Adrenal gland (tissue), 5 donors: ENCODE measurements at regions not wholly inside any gene's neighbourhood (a gene's known extent, or its start where the extent isn't known, plus 50 kb on each side); places are given as distances from the start of the nearest gene placed in this dataset.

Experiments
- CTCF ChIP-seq, 6 experiments: fragments of 450-650 bp in 4 of 6; fragments of 200-600 bp in 2 of 6; sonication (generic) in 1 of 6; IDR thresholded peaks; 1 replicate in 5 of 6; 2 replicates in 1 of 6; pipeline versions ENCODE4 v1.5.1 to v1.8.0; 2016 to 2021; ENCODE audit warnings: antibody characterized with exemption in 6 of 6, mild to moderate bottlenecking in 2 of 6, moderate library complexity in 1 of 6
- POLR2A ChIP-seq, 2 donors: fragments of 450-650 bp; IDR thresholded peaks; one replicate each; pipeline ENCODE4 v1.6.1; 2017; ENCODE audit warnings: antibody characterized with exemption in 2 of 2, mild to moderate bottlenecking in 2 of 2, moderate library complexity in 1 of 2
- donor health status: DM: no; HTN: no; CAD: no.

DNA sequence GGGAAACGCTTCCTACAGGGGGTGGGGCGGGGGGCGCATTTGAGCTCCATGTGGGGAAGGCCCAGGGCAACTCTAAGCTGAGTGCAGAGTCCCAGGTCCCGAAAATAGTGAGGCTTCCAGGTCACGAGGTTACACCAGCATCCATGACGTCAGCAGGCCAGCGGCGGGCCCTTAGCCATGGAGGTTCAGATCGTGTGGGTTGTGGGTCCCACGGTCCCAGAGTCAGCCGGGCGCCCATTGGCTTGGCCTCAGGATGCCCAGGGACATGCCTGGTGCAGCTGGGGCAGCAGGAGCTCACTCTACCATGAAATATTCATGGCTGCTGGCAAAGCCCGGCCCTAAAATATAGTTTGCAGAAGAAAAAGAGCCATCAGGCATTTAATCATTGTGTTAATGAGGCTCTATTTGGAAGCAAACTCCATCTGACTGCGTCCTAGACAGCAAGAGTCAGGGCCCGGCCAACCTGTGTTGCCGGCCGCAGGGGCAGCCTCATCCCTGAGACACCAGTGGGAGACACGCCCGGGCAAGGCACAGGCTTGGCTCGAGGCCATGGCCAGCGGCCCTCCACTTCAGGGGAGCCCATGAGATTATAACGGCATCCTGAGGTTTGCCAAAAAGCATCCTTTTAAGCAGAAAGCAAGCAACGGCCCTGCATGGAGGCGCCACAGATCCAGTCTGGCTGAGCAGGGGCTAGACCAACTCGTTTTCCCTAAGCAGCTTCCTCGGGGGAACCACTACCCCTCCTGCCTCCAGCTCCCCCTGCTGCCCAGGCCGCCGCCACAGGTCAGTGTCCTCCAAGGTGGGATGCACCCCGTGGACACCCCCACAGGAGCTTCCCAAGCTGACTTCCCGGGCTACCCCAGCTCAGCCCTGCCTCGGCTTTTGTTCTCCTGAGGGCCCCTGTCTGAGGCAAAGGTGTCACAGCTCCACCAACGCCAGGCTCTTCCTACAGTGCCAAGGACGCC, 108.9 kb upstream of the PPP1R26 start:
- TF ChIP-seq CTCF (IDR thresholded peaks at IDR 0.05), result no peak
- TF ChIP-seq POLR2A (IDR thresholded peaks at IDR 0.05), result no peak
